ENCODE measurements at regions not wholly inside any gene's neighbourhood (a gene's known extent, or its start where the extent isn't known, plus 50 kb on each side); places are given as distances from the start of the nearest gene placed in this dataset.

DNA sequence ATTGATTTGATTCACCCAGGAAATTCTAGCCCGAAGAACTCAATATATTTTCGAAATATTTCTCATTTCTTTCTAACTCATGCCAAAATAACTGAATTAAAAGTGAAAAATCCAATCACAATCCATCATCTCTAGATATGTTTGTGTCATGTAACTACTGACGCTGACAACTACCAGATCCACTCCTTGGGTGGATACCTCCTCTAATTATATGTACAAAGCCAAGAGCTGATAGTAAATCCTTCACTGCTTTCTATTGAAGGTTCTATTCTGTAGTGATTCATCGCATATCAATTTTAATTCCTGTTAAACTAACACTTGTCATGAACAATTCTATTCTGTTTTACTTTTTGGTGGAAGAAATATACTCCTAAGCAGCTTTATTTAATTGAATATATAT, 1056.6 kb upstream of the NXPH2 start:
- no peak for DNase-seq (ENCODE audit: low read depth, low spot score)

DNA sequence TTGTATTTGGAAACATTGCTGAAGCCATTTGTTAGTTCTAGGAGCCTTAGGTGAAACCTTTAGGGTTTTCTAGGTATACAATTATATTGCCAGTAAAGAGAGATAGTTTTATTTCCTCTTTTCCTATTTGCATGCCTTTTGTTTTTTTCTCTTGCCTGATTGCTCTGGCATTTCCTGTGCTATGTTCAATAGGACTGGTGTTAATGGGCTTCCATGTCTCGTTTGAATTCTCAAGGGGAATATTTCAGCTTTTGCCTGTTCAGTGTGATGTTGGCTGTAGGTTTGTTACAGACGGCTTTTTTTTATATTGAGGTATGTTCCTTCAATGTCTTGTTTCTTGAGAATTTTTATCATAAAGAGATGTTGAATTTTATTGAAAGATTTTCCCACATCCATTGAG, 1054.9 kb upstream of the NXPH2 start:
- no peak for DNase-seq (ENCODE audit: low read depth, low spot score)

GRCh38 chr2:139828011-139828410, 1047.8 kb upstream of the NXPH2 start:
- no peak for DNase-seq (ENCODE audit: low read depth, low spot score)

DNA sequence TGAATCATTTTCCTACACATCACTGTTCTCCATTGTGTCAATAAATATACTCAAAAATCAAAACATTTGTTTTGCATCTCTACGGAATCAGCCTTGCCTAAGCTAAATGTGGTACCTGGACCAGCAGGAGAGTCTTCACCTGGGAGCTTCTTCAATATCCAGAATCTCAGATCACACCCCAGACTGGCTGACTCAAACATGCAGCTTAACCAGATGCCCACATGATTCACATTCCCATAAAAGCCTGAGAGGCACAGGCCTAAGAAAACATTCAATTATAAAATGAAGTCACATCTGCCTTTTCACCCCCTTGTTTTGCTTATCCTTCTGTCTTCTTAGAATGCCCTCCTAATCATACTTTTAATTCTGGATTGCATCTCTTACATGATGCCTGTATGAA, 1045.5 kb upstream of the NXPH2 start:
- DNase-seq (ENCODE audit: low read depth, low spot score), result no peak

- DNase-seq (ENCODE audit: low read depth, low spot score), result no peak
Observed at GRCh38 chr2:139819273-139819796, 1039.1 kb upstream of the NXPH2 start.

- DNase-seq (ENCODE audit: low read depth, low spot score), result no peak
Observed at GRCh38 chr2:139814458-139814857, 1034.3 kb upstream of the NXPH2 start.

DNA sequence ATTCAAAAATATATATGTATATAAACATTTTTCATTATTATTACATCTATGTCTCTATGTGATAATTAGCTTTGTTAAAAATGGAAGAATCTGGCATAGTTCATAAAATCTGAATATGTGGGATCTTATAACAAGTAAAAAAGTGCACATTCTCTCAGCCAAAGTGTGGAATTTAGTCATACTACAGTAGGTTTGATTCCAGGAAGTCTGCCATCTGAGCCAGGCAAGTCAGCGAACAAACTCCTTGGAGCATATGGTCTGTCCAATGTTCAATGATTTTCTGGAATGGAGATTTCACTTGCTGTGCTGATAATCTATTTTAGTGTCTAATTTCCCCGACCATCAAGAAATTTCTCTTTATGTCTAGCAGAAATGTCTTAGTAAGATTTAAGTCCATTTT, 1033.2 kb upstream of the NXPH2 start:
- no peak for DNase-seq (ENCODE audit: low read depth, low spot score)

GRCh38 chr2:139805441-139805840, 1025.3 kb upstream of the NXPH2 start:
- no peak for DNase-seq (ENCODE audit: low read depth, low spot score)

GRCh38 chr2:139798391-139798790, 1018.2 kb upstream of the NXPH2 start:
- no peak for DNase-seq (ENCODE audit: low read depth, low spot score)

DNA sequence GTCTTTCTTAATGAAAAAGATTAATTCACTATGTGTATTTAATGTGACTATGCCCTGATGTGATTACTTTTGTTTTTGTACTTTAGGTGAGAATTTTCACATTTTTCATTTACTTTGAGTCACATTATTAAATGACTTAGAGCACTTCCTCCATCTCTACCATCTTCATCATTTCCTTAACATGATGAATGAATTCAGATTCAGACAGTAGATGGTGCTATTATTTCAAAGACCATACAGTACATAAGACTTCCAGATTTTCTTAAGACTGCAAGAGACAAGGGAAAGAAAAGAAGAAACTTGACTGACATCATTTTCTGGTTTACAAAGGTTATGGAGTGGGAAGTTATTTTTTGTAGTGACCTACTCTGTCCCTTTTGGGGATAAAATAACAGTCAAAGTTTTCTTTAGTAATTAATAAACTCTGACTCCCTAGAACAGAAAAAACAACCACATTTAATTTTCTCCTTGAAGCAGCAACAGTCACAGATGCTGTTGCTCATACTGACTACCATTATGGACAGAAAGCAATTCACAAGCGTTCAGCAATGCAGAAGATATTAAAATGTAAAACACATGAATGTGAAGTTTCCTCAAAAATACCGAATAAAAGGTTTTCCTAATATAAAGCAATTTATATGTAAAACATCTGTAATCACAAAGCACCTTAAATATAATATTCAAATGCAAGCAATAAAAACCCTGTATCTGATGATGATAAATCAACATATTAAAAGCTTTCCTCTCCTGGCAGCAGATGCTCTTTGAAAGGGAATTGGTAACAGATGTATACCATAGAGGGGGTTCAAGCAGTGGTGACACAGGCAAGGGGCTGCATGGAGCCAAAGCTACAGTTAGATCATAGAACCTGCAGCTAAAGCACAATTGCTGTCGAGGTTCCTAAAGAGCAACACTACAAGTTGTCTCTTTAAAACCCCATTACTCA, 1010.9 kb upstream of the NXPH2 start:
- DNase-seq (ENCODE audit: low read depth, low spot score), result no peak

DNA sequence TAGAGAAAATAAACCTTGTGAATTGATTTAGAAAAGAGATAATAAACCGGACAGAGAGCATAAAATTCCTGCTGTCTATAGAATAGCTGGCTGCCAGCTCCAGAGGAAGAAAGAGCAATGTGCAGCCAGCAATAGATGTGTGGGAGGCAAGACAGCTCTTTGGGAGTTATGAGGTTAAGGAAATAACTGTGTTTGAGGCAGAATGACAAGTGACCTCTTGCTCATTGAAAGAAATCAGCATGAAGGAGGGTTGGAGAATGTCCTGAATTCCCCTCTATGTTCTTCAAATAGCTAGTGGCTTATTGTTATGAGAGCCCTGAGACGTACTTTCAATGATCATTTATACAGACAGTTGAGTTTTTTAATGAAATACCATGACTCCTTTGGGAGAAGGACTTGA, 1009.9 kb upstream of the NXPH2 start:
- DNase-seq (ENCODE audit: low read depth, low spot score), result no peak

DNA sequence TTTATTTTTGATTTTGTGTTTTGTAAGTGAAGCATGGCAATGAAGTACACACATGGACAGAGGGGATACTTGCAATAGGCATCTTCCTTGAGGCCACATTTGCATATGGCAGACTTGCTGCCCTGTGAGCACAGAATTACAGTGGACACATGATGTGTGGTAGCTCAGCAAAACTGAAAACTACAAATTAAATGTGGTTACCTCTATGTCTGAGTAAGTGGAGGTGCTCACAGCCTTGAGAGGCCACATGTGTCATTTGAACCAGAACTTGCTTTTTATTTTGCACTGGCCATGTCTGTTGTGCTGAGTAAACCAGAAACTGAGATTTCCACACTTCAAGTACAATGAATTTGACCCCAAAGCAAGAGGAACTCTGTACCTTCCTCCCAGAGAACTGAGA, 998.5 kb upstream of the NXPH2 start:
- DNase-seq (ENCODE audit: low read depth, low spot score), result no peak

DNA sequence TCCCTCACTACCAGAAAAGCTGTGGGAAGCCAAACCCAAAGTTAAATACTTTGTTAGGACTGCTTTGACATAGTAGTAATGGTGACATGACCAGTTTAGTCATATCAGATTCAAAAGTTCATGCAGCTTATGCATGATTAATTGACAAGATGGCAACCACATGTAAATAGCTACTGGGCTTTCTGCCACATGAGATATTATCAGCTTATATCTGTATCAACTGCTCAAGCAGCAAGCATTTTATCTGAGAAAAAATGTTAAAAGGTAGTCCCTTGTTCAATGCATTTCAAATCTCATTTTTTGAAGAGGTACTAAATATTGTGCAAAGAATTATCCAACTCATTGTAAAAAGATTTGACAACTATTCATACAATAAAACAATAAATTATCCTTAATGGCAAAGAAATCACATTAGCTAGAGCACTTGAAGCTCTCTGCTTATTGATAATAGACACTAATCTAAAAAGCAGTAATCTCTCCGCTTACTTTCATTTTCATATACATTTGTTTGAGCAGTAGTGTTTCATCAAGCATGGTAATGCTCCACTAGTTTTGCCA, 993.6 kb upstream of the NXPH2 start:
- no peak for DNase-seq (ENCODE audit: low read depth, low spot score)

DNA sequence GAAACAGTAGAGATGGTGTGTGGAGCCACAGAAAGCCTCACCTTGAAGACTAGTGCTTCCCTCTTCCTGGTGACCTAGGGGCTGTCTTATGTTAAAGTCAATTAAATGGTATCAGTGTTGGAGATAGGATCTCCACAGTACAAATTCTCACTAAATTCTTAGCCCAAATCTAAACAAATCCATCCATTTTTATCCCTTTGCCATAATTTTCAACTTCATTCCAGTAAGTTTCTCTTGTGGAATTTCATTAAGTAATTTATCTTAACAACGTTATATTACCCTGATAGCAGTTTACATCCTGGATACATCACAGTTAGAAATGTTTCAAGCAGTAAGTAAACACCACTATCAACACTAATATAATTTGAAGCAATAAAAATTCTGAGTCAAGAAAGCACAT, 989.4 kb upstream of the NXPH2 start:
- no peak for DNase-seq (ENCODE audit: low read depth, low spot score)

- DNase-seq (ENCODE audit: low read depth, low spot score), result no peak
Observed at GRCh38 chr2:139763705-139764104, 983.5 kb upstream of the NXPH2 start.

DNA sequence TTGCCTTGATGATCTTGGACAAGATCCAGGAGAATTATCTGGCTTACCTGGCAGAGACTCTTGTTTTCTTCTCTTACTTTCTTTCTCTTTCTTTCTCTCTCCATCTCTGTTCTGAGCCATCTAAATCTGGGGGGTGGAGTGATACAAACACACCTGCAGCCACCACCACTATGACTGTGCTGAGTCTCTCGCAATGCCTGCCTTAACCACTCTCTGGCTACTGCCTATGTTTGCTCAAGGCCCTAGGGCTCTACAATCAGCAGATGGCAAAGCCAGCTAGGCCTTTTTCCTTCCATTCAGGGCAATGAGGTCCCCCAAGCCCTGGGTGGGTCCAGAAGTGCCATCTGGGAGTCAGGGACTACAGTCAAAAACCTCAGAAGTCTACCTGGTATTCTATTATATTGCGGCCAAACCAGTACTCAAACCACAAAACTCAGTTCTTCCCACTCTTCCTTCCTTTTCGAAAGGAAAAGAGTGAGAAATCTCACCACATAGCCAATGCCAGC, 978.9 kb upstream of the NXPH2 start:
- DNase-seq (ENCODE audit: low read depth, low spot score), result no peak

- DNase-seq (ENCODE audit: low read depth, low spot score), result no peak
Observed at GRCh38 chr2:139746901-139747300, 966.7 kb upstream of the NXPH2 start.

- no peak for DNase-seq (ENCODE audit: low read depth, low spot score)
Observed at GRCh38 chr2:139744273-139744672, 964.1 kb upstream of the NXPH2 start.

GRCh38 chr2:139742216-139743172, 962.3 kb upstream of the NXPH2 start:
- no peak for DNase-seq (ENCODE audit: low read depth, low spot score)

DNA sequence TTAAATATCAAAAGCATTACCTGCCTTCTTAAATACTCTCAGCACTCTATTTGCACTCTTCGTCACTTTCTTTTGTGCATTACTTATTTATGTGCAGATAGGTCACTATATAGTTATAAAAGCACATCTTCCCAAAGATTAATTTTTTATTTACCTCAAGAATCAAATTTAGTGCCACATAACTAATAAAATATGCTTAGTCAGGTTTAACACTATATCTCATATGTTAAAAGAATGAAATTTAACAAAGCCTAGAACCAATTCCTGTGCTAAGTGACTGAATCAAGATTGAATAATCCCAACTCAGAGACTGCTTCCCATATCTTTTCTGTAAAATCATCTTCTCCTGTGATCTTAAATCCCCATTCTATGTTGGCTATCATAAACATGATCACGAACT, 957.5 kb upstream of the NXPH2 start:
- no peak for DNase-seq (ENCODE audit: low read depth, low spot score)

DNA sequence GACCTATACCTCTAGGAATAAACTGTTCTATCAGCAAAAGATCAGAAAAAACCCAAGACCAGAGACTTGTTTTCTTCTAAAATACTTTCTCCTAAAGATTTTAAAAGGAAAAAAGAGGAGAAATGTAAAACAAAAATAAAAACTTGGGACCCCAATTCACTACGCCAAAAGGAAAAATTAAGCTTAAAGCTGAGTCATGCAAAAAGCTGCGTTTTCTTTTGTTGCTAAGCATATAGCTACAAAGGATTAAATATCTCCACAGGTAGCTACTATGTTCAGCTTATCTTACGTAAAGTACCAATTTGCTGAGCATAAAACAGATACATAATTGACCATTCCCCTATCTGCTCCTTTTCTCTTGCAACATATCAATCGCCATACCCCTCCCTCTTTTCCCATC, 950.0 kb upstream of the NXPH2 start:
- DNase-seq (ENCODE audit: low read depth, low spot score), result no peak
